ENCODE measurements at regions not wholly inside any gene's neighbourhood (a gene's known extent, or its start where the extent isn't known, plus 50 kb on each side); places are given as distances from the start of the nearest gene placed in this dataset.
"Not testable (repeated sequence)": the region's sequence is repeated elsewhere in the genome, so short reads cannot be mapped to it uniquely, and the experiment has no call there.

- TF ChIP-seq CTCF (IDR thresholded peaks at IDR 0.05; ENCODE audit: control insufficient read depth, extremely low read depth, insufficient read depth), result no peak
- no peak overlapping the region for H3K4me3 ChIP-seq (ENCODE audit: low read depth, low read length)
- no peak for DNase-seq (ENCODE audit: low read depth)
Measured at GRCh38 chr9:71608021-71608420, 160.3 kb downstream of the CEMIP2 start.

GRCh38 chr9:71607461-71607881 is 160.8 kb downstream of the CEMIP2 start:
- no peak for TF ChIP-seq CTCF (IDR thresholded peaks at IDR 0.05; ENCODE audit: control insufficient read depth, extremely low read depth, insufficient read depth)
- DNase-seq (ENCODE audit: low read depth), result no peak
- no peak overlapping the region for H3K4me3 ChIP-seq (ENCODE audit: low read depth, low read length)

- H3K4me3 ChIP-seq (ENCODE audit: low read depth, low read length), result no peak overlapping the region
- peak; percentile 28 for DNase-seq (ENCODE audit: low read depth)
- TF ChIP-seq CTCF (IDR thresholded peaks at IDR 0.05; ENCODE audit: control insufficient read depth, extremely low read depth, insufficient read depth), result peak; percentile 83
Measured at GRCh38 chr9:71604197-71605063, 163.9 kb downstream of the CEMIP2 start.

- H3K4me3 ChIP-seq (ENCODE audit: low read depth, low read length), result no peak overlapping the region
- no peak for TF ChIP-seq CTCF (IDR thresholded peaks at IDR 0.05; ENCODE audit: control insufficient read depth, extremely low read depth, insufficient read depth)
- DNase-seq (ENCODE audit: low read depth), result no peak
Measured at GRCh38 chr9:71602652-71603051, 165.7 kb downstream of the CEMIP2 start.

- DNase-seq (ENCODE audit: low read depth); H3K4me3 ChIP-seq (ENCODE audit: low read depth, low read length): not testable (repeated sequence)
Measured at GRCh38 chr9:71595762-71596161, 172.6 kb downstream of the CEMIP2 start.

- no peak for DNase-seq (ENCODE audit: low read depth)
- no peak for TF ChIP-seq CTCF (IDR thresholded peaks at IDR 0.05; ENCODE audit: control insufficient read depth, extremely low read depth, insufficient read depth)
- no peak overlapping the region for H3K4me3 ChIP-seq (ENCODE audit: low read depth, low read length)
Measured at GRCh38 chr9:71594541-71594940, 173.8 kb downstream of the CEMIP2 start.

- H3K4me3 ChIP-seq (ENCODE audit: low read depth, low read length), result no peak overlapping the region
- no peak for DNase-seq (ENCODE audit: low read depth)
- TF ChIP-seq CTCF (IDR thresholded peaks at IDR 0.05; ENCODE audit: control insufficient read depth, extremely low read depth, insufficient read depth), result no peak
Measured at GRCh38 chr9:71592400-71592799, 175.9 kb downstream of the CEMIP2 start.
